Left lung (tissue), 4 donors: ENCODE measurements at regions not wholly inside any gene's neighbourhood (a gene's known extent, or its start where the extent isn't known, plus 50 kb on each side); places are given as distances from the start of the nearest gene placed in this dataset.

ENCODE experiments used
- ATAC-seq: fragments of 200-7000 bp; cut with Tn5 transposase; one replicate; pipeline ENCODE4 v1.9.1; 2020; ENCODE audit warnings: moderate library complexity
- DNase-seq, 4 donors: peaks; one replicate each; pipeline ENCODE4 v3.0.0-alpha.2; 2013 to 2020
- H3K27ac ChIP-seq, 2 donors: fragments of 200-600 bp; sonication (generic) in 1 of 2; one replicate each; pipeline versions ENCODE4 v1.5.0 to v1.8.0; 2020 to 2021
- H3K27me3 ChIP-seq, 2 donors: fragments of 200-600 bp; sonication (generic) in 1 of 2; one replicate each; pipeline versions ENCODE4 v1.5.0 to v1.8.0; 2020 to 2021
- H3K36me3 ChIP-seq, 2 donors: fragments of 200-600 bp; sonication (generic) in 1 of 2; one replicate each; pipeline versions ENCODE4 v1.5.0 to v1.8.0; 2020 to 2021
- H3K4me1 ChIP-seq, 2 donors: fragments of 200-600 bp; one replicate each; pipeline ENCODE4 v1.8.0; 2021
- H3K4me3 ChIP-seq, 2 donors: fragments of 200-600 bp; sonication (generic) in 1 of 2; one replicate each; pipeline versions ENCODE4 v1.5.0 to v1.8.0; 2020 to 2021; ENCODE audit warnings: mild to moderate bottlenecking in 1 of 2
- H3K9me3 ChIP-seq, 2 donors: fragments of 200-600 bp; sonication (generic) in 1 of 2; one replicate each; pipeline versions ENCODE4 v1.5.0 to v1.8.0; 2020 to 2021
- intact Hi-C, 2 donors: fragments of 100-400 bp; cut with DNase I; formaldehyde crosslinking; loops; one replicate each; pipeline versions ENCODE4 v1.11.2 to v1.14.2; 2022
- TF ChIP-seq, protein P1 (sequence below), 2 donors: fragments of 200-600 bp; sonication (generic) in 1 of 2; IDR thresholded peaks; one replicate each; pipeline versions ENCODE4 v1.5.0 to v1.8.0; 2021; ENCODE audit warnings: antibody characterized with exemption in 2 of 2
- donor health status: DM: no; HTN: yes; CAD: no.
- donor health status: DM: no; HTN: no; CAD: no.

DNA sequence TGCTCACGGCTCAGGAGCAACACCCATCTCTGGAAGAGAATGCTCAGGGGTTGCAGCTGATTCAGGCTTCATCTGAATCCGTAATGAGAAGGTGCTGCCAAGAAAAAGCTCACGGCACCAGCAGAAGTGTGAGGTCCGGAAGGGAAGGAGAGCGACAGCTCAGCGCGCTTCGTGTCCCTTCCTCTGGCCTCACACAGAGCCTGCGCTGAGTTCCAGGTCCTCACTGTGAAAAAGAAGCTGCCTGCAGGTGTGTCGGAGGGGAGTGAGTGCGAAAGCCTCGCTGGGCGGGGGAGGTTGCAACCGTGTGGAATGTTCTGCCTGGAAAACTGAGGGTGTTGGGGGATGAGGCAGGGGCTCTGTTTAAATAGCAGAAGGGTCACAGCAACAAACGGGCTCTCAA is 76.2 kb upstream of the TWIST2 start:
- peaks cover 0 to 15% of the 10 kb centered on the region in 2 donors for H3K9me3 ChIP-seq
- peaks cover 5 to 34% of the 10 kb centered on the region in 2 donors for H3K27me3 ChIP-seq
- intact Hi-C loops = no loop called here
- DNase-seq (no peak), ATAC-seq (no peak)
- no peaks in the 10 kb centered on the region for H3K36me3 ChIP-seq
- no peak overlapping the region for H3K27ac ChIP-seq
- TF ChIP-seq, protein P1, sequence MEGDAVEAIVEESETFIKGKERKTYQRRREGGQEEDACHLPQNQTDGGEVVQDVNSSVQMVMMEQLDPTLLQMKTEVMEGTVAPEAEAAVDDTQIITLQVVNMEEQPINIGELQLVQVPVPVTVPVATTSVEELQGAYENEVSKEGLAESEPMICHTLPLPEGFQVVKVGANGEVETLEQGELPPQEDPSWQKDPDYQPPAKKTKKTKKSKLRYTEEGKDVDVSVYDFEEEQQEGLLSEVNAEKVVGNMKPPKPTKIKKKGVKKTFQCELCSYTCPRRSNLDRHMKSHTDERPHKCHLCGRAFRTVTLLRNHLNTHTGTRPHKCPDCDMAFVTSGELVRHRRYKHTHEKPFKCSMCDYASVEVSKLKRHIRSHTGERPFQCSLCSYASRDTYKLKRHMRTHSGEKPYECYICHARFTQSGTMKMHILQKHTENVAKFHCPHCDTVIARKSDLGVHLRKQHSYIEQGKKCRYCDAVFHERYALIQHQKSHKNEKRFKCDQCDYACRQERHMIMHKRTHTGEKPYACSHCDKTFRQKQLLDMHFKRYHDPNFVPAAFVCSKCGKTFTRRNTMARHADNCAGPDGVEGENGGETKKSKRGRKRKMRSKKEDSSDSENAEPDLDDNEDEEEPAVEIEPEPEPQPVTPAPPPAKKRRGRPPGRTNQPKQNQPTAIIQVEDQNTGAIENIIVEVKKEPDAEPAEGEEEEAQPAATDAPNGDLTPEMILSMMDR (IDR thresholded peaks at IDR 0.05) = no peak
- no peaks in the 10 kb centered on the region for H3K4me1 ChIP-seq
- H3K4me3 ChIP-seq = no peak overlapping the region

DNA sequence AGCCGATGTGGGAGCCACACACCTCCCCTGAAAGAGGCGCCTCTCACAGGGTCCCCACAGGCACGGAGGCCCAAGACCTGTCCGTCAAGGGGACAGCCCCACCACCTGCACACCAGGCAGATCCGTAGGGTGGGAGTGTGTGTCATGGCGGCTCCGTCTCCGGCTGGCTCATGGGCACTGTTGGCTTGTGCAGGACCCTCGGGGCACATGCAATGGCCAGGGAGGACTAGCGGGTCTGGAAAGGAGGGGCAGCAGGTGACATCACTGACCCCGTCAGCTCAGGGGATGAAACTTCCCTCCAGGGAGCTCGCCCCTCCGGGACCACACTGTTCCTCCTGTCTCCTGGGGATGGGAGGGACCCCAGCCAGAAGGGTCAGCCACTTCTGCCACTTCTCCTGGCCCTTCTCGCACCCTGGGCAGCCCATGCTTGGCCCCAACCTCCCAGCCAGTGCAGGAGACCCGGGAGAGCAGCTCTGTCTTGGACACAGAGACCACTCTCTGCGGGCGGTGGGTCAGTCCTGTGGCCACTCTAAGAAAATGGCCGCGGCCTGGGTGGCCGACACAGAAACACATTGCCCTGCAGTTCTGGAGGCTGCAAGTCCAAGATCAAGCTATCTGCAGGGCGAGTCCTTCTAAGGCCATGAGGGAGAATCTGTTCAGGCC is 75.1 kb upstream of the TWIST2 start:
- ATAC-seq (no peak), DNase-seq (no peak)
- H3K27me3 ChIP-seq = peaks cover 5 to 34% of the 10 kb centered on the region in 2 donors
- H3K4me1 ChIP-seq = no peaks in the 10 kb centered on the region
- no peak overlapping the region for H3K4me3 ChIP-seq
- no peaks in the 10 kb centered on the region for H3K36me3 ChIP-seq
- intact Hi-C loops = no loop called here
- H3K27ac ChIP-seq = no peak overlapping the region
- peaks cover 0 to 19% of the 10 kb centered on the region in 2 donors for H3K9me3 ChIP-seq
- TF ChIP-seq, protein P1 (IDR thresholded peaks at IDR 0.05) = no peak

DNA sequence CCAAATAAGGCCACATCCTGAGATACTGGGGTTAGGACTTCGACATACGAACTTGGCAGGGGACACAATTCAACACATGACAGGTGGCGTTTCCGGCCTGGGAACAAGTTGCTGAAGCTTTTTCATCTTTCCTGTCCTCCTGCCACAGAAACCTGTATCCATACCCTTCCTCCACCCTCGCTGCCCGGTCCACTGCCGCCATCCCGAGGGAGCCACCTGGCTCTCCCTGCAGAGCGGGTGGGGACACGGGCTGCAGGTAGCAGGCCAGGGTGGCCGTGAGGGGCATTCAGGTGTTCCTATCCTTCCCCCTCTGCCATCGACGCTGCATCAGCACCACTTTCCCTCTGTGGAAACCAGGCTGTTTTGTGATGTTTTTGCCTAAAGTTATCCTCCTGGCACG is 74.4 kb upstream of the TWIST2 start:
- Histone ChIP-seq H3K9me3 (peaks cover 0 to 26% of the 10 kb centered on the region in 2 donors), H3K27me3 (peaks cover 5 to 34% of the 10 kb centered on the region in 2 donors), H3K4me1 (no peaks in the 10 kb centered on the region), H3K36me3 (no peaks in the 10 kb centered on the region), H3K4me3 (no peak overlapping the region), H3K27ac (no peak overlapping the region)
- TF ChIP-seq, protein P1 (IDR thresholded peaks at IDR 0.05) = no peak
- intact Hi-C loops = no loop called here
- DNase-seq (no peak), ATAC-seq (no peak)

DNA sequence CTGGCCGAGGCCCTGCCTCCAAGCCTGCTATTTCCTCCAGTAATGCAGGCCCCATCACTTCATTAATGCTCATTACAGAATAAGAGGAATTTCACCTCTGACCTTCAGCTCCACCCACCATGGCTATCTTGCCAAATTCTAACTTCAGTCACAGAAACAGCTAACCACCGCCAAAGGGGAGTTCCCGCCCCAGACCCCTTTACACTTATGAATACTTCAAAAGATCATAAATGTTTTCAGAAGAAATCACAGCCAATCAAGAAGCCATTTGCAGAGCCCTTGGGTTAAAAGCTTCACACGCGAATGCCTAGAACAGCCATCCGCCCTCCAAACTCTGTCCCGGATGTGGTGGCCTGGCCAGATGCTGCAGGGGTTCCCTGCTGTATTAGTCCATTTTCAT is 73.8 kb upstream of the TWIST2 start:
- Histone ChIP-seq H3K9me3 (peaks cover 0 to 32% of the 10 kb centered on the region in 2 donors), H3K36me3 (no peaks in the 10 kb centered on the region), H3K27me3 (peaks cover 5 to 34% of the 10 kb centered on the region in 2 donors), H3K4me1 (no peaks in the 10 kb centered on the region), H3K4me3 (no peak overlapping the region), H3K27ac (no peak overlapping the region)
- intact Hi-C loops = no loop called here
- DNase-seq (peak in 2 of 4 donors; percentile 87 to 88), ATAC-seq (no peak)
- TF ChIP-seq, protein P1 (IDR thresholded peaks at IDR 0.05) = no peak

DNA sequence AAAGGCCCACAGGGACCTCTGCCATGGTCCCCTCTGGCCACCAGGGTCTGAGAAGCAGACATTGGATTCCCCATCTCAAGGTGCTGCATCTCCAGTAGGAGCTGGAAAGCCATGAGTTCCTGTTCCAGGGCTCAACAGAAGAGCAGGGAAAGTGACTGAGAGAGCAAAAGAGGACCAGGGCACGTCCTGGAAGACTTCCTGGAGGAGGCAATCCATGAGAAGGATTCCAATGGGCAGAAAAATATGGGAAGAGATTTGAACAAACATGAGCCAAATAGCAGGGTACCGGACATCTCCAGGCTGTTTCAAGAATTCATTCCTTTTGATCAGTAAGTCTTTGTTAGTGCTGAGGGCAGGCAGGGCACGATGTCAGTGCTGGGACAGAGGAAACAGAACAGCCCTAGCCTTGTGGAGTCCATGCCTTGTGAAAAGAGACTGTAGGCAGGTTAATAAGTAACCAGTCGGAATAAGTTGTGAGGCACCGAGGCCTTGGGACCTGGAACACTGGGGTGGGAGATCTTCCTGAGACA is 72.8 kb upstream of the TWIST2 start:
- no peaks in the 10 kb centered on the region for H3K36me3 ChIP-seq
- H3K4me3 ChIP-seq = no peak overlapping the region
- H3K27me3 ChIP-seq = peaks cover 5 to 26% of the 10 kb centered on the region in 2 donors
- no peak for ATAC-seq
- H3K27ac ChIP-seq = no peak overlapping the region
- TF ChIP-seq, protein P1 (IDR thresholded peaks at IDR 0.05) = no peak
- DNase-seq = no peak
- intact Hi-C loops = no loop called here
- H3K4me1 ChIP-seq = no peaks in the 10 kb centered on the region
- peaks cover 0 to 35% of the 10 kb centered on the region in 2 donors for H3K9me3 ChIP-seq
